Nephron progenitor cell (in vitro differentiated cells): ENCODE measurements at regions not wholly inside any gene's neighbourhood (a gene's known extent, or its start where the extent isn't known, plus 50 kb on each side); places are given as distances from the start of the nearest gene placed in this dataset.

Experiments used
- DNase-seq: peaks from one replicate; pipeline ENCODE4 v3.0.0; 2021
- H3K27ac Mint-ChIP-seq: 2 replicates; pipeline ENCODE4 v1.8.0; 2021; ENCODE audit warnings: mild to moderate bottlenecking, moderate library complexity, mixed read lengths
- H3K27me3 Mint-ChIP-seq: 2 replicates; pipeline ENCODE4 v1.8.0; 2021; ENCODE audit warnings: mild to moderate bottlenecking, low read depth, mixed read lengths; ENCODE audit not compliant: poor library complexity
- H3K36me3 Mint-ChIP-seq: 2 replicates; pipeline ENCODE4 v1.8.0; 2021; ENCODE audit warnings: low read depth, mixed read lengths
- H3K4me1 Mint-ChIP-seq: 2 replicates; pipeline ENCODE4 v1.8.0; 2021; ENCODE audit warnings: mixed read lengths
- H3K4me3 Mint-ChIP-seq: 2 replicates; pipeline ENCODE4 v1.8.0; 2021; ENCODE audit warnings: mild to moderate bottlenecking, moderate library complexity, mixed read lengths
- H3K9me3 Mint-ChIP-seq: 2 replicates; pipeline ENCODE4 v1.8.0; 2021; ENCODE audit warnings: mild to moderate bottlenecking, moderate library complexity, mixed read lengths
- TF ChIP-seq, protein P1 (sequence below): fragments of 200-600 bp; sonication (generic); IDR thresholded peaks from 2 replicates; pipeline ENCODE4 v1.5.0; 2021; ENCODE audit warnings: antibody characterized with exemption

GRCh38 chr6:124885171-124885570 lies 77.1 kb upstream of the RNF217 start:
- no peak overlapping the region for H3K4me3 Mint-ChIP-seq
- no peak for DNase-seq

GRCh38 chr6:124887872-124888580 lies 74.2 kb upstream of the RNF217 start:
- Mint-ChIP-seq H3K9me3 (peaks cover 17% of the 10 kb centered on the region), H3K4me1 (peaks cover 43% of the 10 kb centered on the region), H3K4me3 (no peak overlapping the region), H3K27me3 (no peaks in the 10 kb centered on the region), H3K27ac (no peak overlapping the region), H3K36me3 (peaks cover 7% of the 10 kb centered on the region)
- DNase-seq: no peak
- TF ChIP-seq, protein P1, sequence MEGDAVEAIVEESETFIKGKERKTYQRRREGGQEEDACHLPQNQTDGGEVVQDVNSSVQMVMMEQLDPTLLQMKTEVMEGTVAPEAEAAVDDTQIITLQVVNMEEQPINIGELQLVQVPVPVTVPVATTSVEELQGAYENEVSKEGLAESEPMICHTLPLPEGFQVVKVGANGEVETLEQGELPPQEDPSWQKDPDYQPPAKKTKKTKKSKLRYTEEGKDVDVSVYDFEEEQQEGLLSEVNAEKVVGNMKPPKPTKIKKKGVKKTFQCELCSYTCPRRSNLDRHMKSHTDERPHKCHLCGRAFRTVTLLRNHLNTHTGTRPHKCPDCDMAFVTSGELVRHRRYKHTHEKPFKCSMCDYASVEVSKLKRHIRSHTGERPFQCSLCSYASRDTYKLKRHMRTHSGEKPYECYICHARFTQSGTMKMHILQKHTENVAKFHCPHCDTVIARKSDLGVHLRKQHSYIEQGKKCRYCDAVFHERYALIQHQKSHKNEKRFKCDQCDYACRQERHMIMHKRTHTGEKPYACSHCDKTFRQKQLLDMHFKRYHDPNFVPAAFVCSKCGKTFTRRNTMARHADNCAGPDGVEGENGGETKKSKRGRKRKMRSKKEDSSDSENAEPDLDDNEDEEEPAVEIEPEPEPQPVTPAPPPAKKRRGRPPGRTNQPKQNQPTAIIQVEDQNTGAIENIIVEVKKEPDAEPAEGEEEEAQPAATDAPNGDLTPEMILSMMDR: no peak

More at GRCh38 chr6:124885171-124885570, 77.1 kb upstream of the RNF217 start:
- peaks cover 52% of the 10 kb centered on the region for H3K4me1 Mint-ChIP-seq
- TF ChIP-seq, protein P1: no peak
- H3K27ac Mint-ChIP-seq: no peak overlapping the region
- no peaks in the 10 kb centered on the region for H3K36me3 Mint-ChIP-seq
- no peaks in the 10 kb centered on the region for H3K9me3 Mint-ChIP-seq
- no peaks in the 10 kb centered on the region for H3K27me3 Mint-ChIP-seq

GRCh38 chr6:124888581-124889371 lies 73.5 kb upstream of the RNF217 start:
- peak overlapping the region; percentile 95 for H3K27ac Mint-ChIP-seq
- TF ChIP-seq, protein P1: no peak
- H3K27me3 Mint-ChIP-seq: no peaks in the 10 kb centered on the region
- H3K4me1 Mint-ChIP-seq: peaks cover 38% of the 10 kb centered on the region
- peak overlapping the region; percentile 43 for H3K4me3 Mint-ChIP-seq
- peaks cover 8% of the 10 kb centered on the region for H3K36me3 Mint-ChIP-seq
- DNase-seq: no peak
- H3K9me3 Mint-ChIP-seq: peaks cover 19% of the 10 kb centered on the region

DNA sequence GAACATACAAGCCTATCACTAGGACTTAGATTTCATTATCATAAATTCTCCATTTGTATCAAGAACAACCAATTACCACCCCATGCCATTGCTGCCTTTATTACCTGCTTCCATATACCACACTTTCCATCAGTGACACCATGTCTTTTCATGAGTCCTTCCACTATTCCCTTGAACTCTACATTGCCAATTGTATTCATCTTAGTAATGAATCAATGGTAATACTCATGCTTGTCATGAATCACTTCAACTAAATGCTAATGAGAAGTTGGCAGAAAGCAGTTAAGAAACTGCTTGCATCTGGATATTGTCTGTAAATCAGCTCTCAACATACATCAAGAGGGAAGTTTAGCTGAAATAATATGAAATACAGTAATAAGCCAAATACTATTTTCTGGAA lies 61.2 kb upstream of the RNF217 start:
- Mint-ChIP-seq H3K9me3 (no peaks in the 10 kb centered on the region), H3K27me3 (peaks cover 3% of the 10 kb centered on the region), H3K36me3 (no peaks in the 10 kb centered on the region), H3K27ac (no peak overlapping the region), H3K4me1 (peaks cover 2% of the 10 kb centered on the region), H3K4me3 (no peak overlapping the region)
- TF ChIP-seq, protein P1: no peak
- no peak for DNase-seq

- Mint-ChIP-seq H3K36me3 (no peaks in the 10 kb centered on the region), H3K4me1 (no peaks in the 10 kb centered on the region), H3K9me3 (no peaks in the 10 kb centered on the region), H3K27ac (no peak overlapping the region), H3K4me3 (no peak overlapping the region), H3K27me3 (no peaks in the 10 kb centered on the region)
- TF ChIP-seq, protein P1: no peak
- DNase-seq: no peak
Observed at GRCh38 chr6:124903797-124904196, 58.4 kb upstream of the RNF217 start.
